ENCODE measurements at regions not wholly inside any gene's neighbourhood (a gene's known extent, or its start where the extent isn't known, plus 50 kb on each side); places are given as distances from the start of the nearest gene placed in this dataset.
"Not testable (repeated sequence)": the region's sequence is repeated elsewhere in the genome, so short reads cannot be mapped to it uniquely, and the experiment has no call there.

GRCh38 chr17:16869531-16870252, 102.2 kb downstream of the TNFRSF13B start:
- DNase-seq = not testable (repeated sequence)

GRCh38 chr17:16868616-16869015, 103.3 kb downstream of the TNFRSF13B start:
- not testable (repeated sequence) for DNase-seq

- not testable (repeated sequence) for DNase-seq
Measured at GRCh38 chr17:16867545-16867944, 104.4 kb downstream of the TNFRSF13B start.

GRCh38 chr17:16866841-16867240, 105.1 kb downstream of the TNFRSF13B start:
- DNase-seq = not testable (repeated sequence)

- no peak for DNase-seq
Measured at GRCh38 chr17:16866436-16866835, 105.5 kb downstream of the TNFRSF13B start.

GRCh38 chr17:16865704-16866103, 106.2 kb downstream of the TNFRSF13B start:
- DNase-seq = not testable (repeated sequence)

- not testable (repeated sequence) for DNase-seq
Measured at GRCh38 chr17:16865077-16865613, 106.8 kb downstream of the TNFRSF13B start.

- not testable (repeated sequence) for DNase-seq
Measured at GRCh38 chr17:16864462-16865076, 107.3 kb downstream of the TNFRSF13B start.

GRCh38 chr17:16861152-16861551, 110.8 kb downstream of the TNFRSF13B start:
- DNase-seq = not testable (repeated sequence)

GRCh38 chr17:16860467-16860866, 111.5 kb downstream of the TNFRSF13B start:
- not testable (repeated sequence) for DNase-seq

- DNase-seq = not testable (repeated sequence)
Measured at GRCh38 chr17:16859515-16859914, 112.4 kb downstream of the TNFRSF13B start.

- DNase-seq = not testable (repeated sequence)
Measured at GRCh38 chr17:16857746-16858145, 114.2 kb downstream of the TNFRSF13B start.

- not testable (repeated sequence) for DNase-seq
Measured at GRCh38 chr17:16856846-16857245, 115.1 kb downstream of the TNFRSF13B start.

- not testable (repeated sequence) for DNase-seq
Measured at GRCh38 chr17:16856171-16856570, 115.7 kb downstream of the TNFRSF13B start.

- not testable (repeated sequence) for DNase-seq
Measured at GRCh38 chr17:16854636-16855035, 117.3 kb downstream of the TNFRSF13B start.

GRCh38 chr17:16853661-16854320, 118.1 kb downstream of the TNFRSF13B start:
- no peak for DNase-seq

- DNase-seq = not testable (repeated sequence)
Measured at GRCh38 chr17:16849861-16850260, 122.1 kb downstream of the TNFRSF13B start.

- not testable (repeated sequence) for DNase-seq
Measured at GRCh38 chr17:16848997-16849396, 122.9 kb downstream of the TNFRSF13B start.

- DNase-seq = not testable (repeated sequence)
Measured at GRCh38 chr17:16845098-16845497, 126.8 kb downstream of the TNFRSF13B start.

GRCh38 chr17:16844669-16845068, 127.2 kb downstream of the TNFRSF13B start:
- not testable (repeated sequence) for DNase-seq

GRCh38 chr17:16843511-16843910, 128.4 kb downstream of the TNFRSF13B start:
- DNase-seq = not testable (repeated sequence)

- not testable (repeated sequence) for DNase-seq
Measured at GRCh38 chr17:16842346-16842745, 129.6 kb downstream of the TNFRSF13B start.

GRCh38 chr17:16841896-16842295, 130.0 kb downstream of the TNFRSF13B start:
- not testable (repeated sequence) for DNase-seq
